GM12892 (cell line): ENCODE measurements at regions not wholly inside any gene's neighbourhood (a gene's known extent, or its start where the extent isn't known, plus 50 kb on each side); places are given as distances from the start of the nearest gene placed in this dataset.

Experiments
- POLR2A ChIP-seq: IDR thresholded peaks from 2 replicates; pipeline ENCODE4 v1.6.1; 2011; ENCODE audit warnings: low read depth, low read length, control low read depth
- POLR2AphosphoS5 ChIP-seq: IDR thresholded peaks from 2 replicates; pipeline ENCODE4 v1.6.1; 2011; ENCODE audit warnings: low read depth, low read length, control low read depth

DNA sequence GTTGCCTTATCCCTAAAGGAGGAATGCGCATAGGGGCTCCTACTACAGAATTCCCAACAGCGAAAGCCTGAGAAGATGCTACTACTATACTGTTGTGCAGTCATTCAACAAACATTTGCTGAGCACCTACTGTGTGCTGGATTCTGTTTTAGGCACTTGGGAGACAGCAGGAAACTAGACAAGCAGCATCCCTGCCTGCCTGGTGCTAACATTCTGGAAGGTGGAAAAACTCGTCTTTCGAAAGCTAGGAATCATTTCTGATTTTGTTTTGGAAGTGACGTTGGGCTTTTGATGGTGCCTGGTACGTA is 131.5 kb upstream of the NCOR2 start:
- TF ChIP-seq POLR2AphosphoS5 (no peak), POLR2A (no peak)
